H9 (cell line): ENCODE measurements at regions not wholly inside any gene's neighbourhood (a gene's known extent, or its start where the extent isn't known, plus 50 kb on each side); places are given as distances from the start of the nearest gene placed in this dataset.

Experiments
- DNase-seq: peaks from one replicate; pipeline ENCODE4 v3.0.0-alpha.2; 2017
- H2AFZ ChIP-seq: one replicate; pipeline ENCODE4 v1.6.1; 2013; ENCODE audit warnings: mild to moderate bottlenecking, low read length, control low read depth, moderate library complexity
- H2AK5ac ChIP-seq: 2 replicates; pipeline ENCODE4 v1.6.1; 2013; ENCODE audit warnings: low read length, control low read depth, mixed read lengths; ENCODE audit not compliant: insufficient read length
- H2BK120ac ChIP-seq: one replicate; pipeline ENCODE4 v1.6.1; 2013; ENCODE audit warnings: low read depth, mild to moderate bottlenecking, low read length, control low read depth, inconsistent platforms; ENCODE audit not compliant: poor library complexity, severe bottlenecking
- H2BK12ac ChIP-seq: 2 replicates; pipeline ENCODE4 v1.6.1; 2013; ENCODE audit warnings: low read length, control low read depth, mixed read lengths, low read depth; ENCODE audit not compliant: insufficient read length
- H2BK15ac ChIP-seq: 2 replicates; pipeline ENCODE4 v1.6.1; 2013; ENCODE audit warnings: low read depth, low read length, control low read depth
- H2BK20ac ChIP-seq: one replicate; pipeline ENCODE4 v1.6.1; 2013; ENCODE audit warnings: low read depth, mild to moderate bottlenecking, low read length, control low read depth, inconsistent platforms; ENCODE audit not compliant: poor library complexity, severe bottlenecking
- H2BK5ac ChIP-seq: 2 replicates; pipeline ENCODE4 v1.6.1; 2013; ENCODE audit warnings: low read length, control low read depth, mixed read lengths; ENCODE audit not compliant: insufficient read length
- H3K14ac ChIP-seq: 2 replicates; pipeline ENCODE4 v1.6.1; 2013; ENCODE audit warnings: low read length, control low read depth; ENCODE audit not compliant: insufficient read depth
- H3K18ac ChIP-seq: 2 replicates; pipeline ENCODE4 v1.6.1; 2013; ENCODE audit warnings: low read depth, mild to moderate bottlenecking, mixed read lengths, low read length, control low read depth; ENCODE audit not compliant: insufficient read length
- H3K23ac ChIP-seq: 2 replicates; pipeline ENCODE4 v1.6.1; 2013; ENCODE audit warnings: low read length, control low read depth, mixed read lengths, low read depth; ENCODE audit not compliant: insufficient read length
- H3K23me2 ChIP-seq: 2 replicates; pipeline ENCODE4 v1.6.1; 2013; ENCODE audit warnings: low read depth, mild to moderate bottlenecking, mixed read lengths, low read length, control low read depth; ENCODE audit not compliant: insufficient read length, poor library complexity, severe bottlenecking
- H3K27ac ChIP-seq: 2 replicates; pipeline ENCODE4 v1.5.1; 2013; ENCODE audit warnings: low read length, control low read depth, mixed read lengths, low read depth; ENCODE audit not compliant: insufficient read length
- H3K27me3 ChIP-seq: 2 replicates; pipeline ENCODE4 v1.6.1; 2013; ENCODE audit warnings: low read length, control low read depth, inconsistent platforms; ENCODE audit not compliant: insufficient read depth
- H3K4ac ChIP-seq: 2 replicates; pipeline ENCODE4 v1.6.1; 2013; ENCODE audit warnings: low read depth, mild to moderate bottlenecking, control low read depth, inconsistent platforms, low read length, moderate library complexity
- H3K4me1 ChIP-seq: 2 replicates; pipeline ENCODE4 v1.6.1; 2013; ENCODE audit warnings: low read length, control low read depth, inconsistent platforms; ENCODE audit not compliant: insufficient read depth
- H3K4me2 ChIP-seq: 2 replicates; pipeline ENCODE4 v1.6.1; 2013; ENCODE audit warnings: low read length, control low read depth, mixed read lengths; ENCODE audit not compliant: insufficient read length, insufficient read depth
- H3K56ac ChIP-seq: 2 replicates; pipeline ENCODE4 v1.6.1; 2013; ENCODE audit warnings: low read depth, mild to moderate bottlenecking, mixed read lengths, low read length, control low read depth; ENCODE audit not compliant: insufficient read length
- H3K79me1 ChIP-seq: 2 replicates; pipeline ENCODE4 v1.6.1; 2013; ENCODE audit warnings: low read depth, mild to moderate bottlenecking, moderate library complexity, low read length, control low read depth, inconsistent platforms; ENCODE audit not compliant: insufficient read depth, poor library complexity, severe bottlenecking
- H3K79me2 ChIP-seq: 2 replicates; pipeline ENCODE4 v1.6.1; 2013; ENCODE audit warnings: low read length, control low read depth, inconsistent platforms; ENCODE audit not compliant: insufficient read depth
- H3K9ac ChIP-seq: 2 replicates; pipeline ENCODE4 v1.6.1; 2013; ENCODE audit warnings: low read length, control low read depth, mixed read lengths; ENCODE audit not compliant: insufficient read length; ENCODE audit errors: extremely low read depth
- H3K9me3 ChIP-seq: one replicate; pipeline ENCODE4 v1.6.1; 2013; ENCODE audit warnings: low read depth, low read length, inconsistent platforms; ENCODE audit not compliant: control insufficient read depth
- H3T11ph ChIP-seq: one replicate; pipeline ENCODE4 v1.6.1; 2013; ENCODE audit warnings: mild to moderate bottlenecking, low read length, control low read depth, inconsistent platforms
- H4K20me1 ChIP-seq: one replicate; pipeline ENCODE4 v1.6.1; 2013; ENCODE audit not compliant: control insufficient read depth, insufficient read length, insufficient read depth
- H4K5ac ChIP-seq: 2 replicates; pipeline ENCODE4 v1.6.1; 2013; ENCODE audit warnings: low read depth, mild to moderate bottlenecking, mixed read lengths, low read length, control low read depth; ENCODE audit not compliant: insufficient read length
- H4K8ac ChIP-seq: replicated peaks from 2 replicates; pipeline ENCODE4 v1.6.1; 2013; ENCODE audit warnings: low read length, control low read depth, mixed read lengths, low read depth; ENCODE audit not compliant: insufficient read length
- H4K91ac ChIP-seq: 2 replicates; pipeline ENCODE4 v1.6.1; 2013; ENCODE audit warnings: low read depth, mild to moderate bottlenecking, moderate library complexity, mixed read lengths, low read length, control low read depth; ENCODE audit not compliant: insufficient read length
- H3K27ac Mint-ChIP-seq, 3 experiments: 2 replicates in 2 of 3; 3 replicates in 1 of 3; pipeline ENCODE4 v1.8.0; 2020 to 2021; ENCODE audit warnings: mixed read lengths in 3 of 3, mild to moderate bottlenecking in 1 of 3, moderate library complexity in 1 of 3
- H3K27me3 Mint-ChIP-seq: 2 replicates; pipeline ENCODE4 v1.8.0; 2021; ENCODE audit warnings: low read depth, mild to moderate bottlenecking, moderate library complexity, mixed read lengths
- H3K36me3 Mint-ChIP-seq, 3 experiments: 2 replicates in 2 of 3; 3 replicates in 1 of 3; pipeline ENCODE4 v1.8.0; 2020 to 2021; ENCODE audit warnings: low read depth in 3 of 3, mixed read lengths in 3 of 3; ENCODE audit not compliant: insufficient read depth in 1 of 3
- H3K4me1 Mint-ChIP-seq, 2 experiments: 2 replicates each; pipeline ENCODE4 v1.8.0; 2020; ENCODE audit warnings: mixed read lengths in 2 of 2
- H3K4me3 Mint-ChIP-seq, 2 experiments: 2 replicates in 1 of 2; 3 replicates in 1 of 2; pipeline ENCODE4 v1.8.0; 2020 to 2021; ENCODE audit warnings: mild to moderate bottlenecking in 2 of 2, mixed read lengths in 2 of 2, moderate library complexity in 1 of 2
- H3K9me3 Mint-ChIP-seq, 2 experiments: 2 replicates in 1 of 2; 3 replicates in 1 of 2; pipeline ENCODE4 v1.8.0; 2020; ENCODE audit warnings: mild to moderate bottlenecking in 2 of 2, mixed read lengths in 2 of 2, moderate library complexity in 1 of 2
- CTCF ChIP-seq: fragments of 200-600 bp; sonication (generic); conservative IDR thresholded peaks from 3 replicates; pipeline ENCODE4 v1.8.0; 2021; ENCODE audit warnings: antibody characterized with exemption, mild to moderate bottlenecking
- WGBS: extraction: QIAGEN DNeasy Blood & Tissue Kit; methylation state at CpG from one replicate; pipeline ENCODE4 v1.1.7; 2013; ENCODE audit warnings: missing lambda C conversion rate, low lambda C conversion rate, mixed read lengths; ENCODE audit not compliant: insufficient read length; ENCODE audit errors: extremely low coverage; 5-methylcytosine and 5-hydroxymethylcytosine counted together

- Histone ChIP-seq H4K5ac (no peak overlapping the region), H4K91ac (no peak overlapping the region), H3K18ac (no peak overlapping the region), H3K79me1 (no peaks in the 10 kb centered on the region), H3K56ac (no peak overlapping the region), H3K4ac (no peak overlapping the region), H2BK15ac (no peak overlapping the region), H3K23me2 (no peaks in the 10 kb centered on the region), H2AFZ (no peak overlapping the region), H2BK12ac (no peak overlapping the region), H3T11ph (no peak overlapping the region), H3K27ac (no peak overlapping the region), H4K20me1 (no peaks in the 10 kb centered on the region), H3K4me1 (peaks cover 17% of the 10 kb centered on the region; the same call in 1 of the 2 replicates), H3K9me3 (no peaks in the 10 kb centered on the region), H2BK120ac (no peak overlapping the region), H3K4me2 (no peak overlapping the region), H2BK20ac (no peak overlapping the region), H2BK5ac (no peak overlapping the region), H3K27me3 (no peaks in the 10 kb centered on the region), H2AK5ac (no peak overlapping the region), H3K79me2 (no peaks in the 10 kb centered on the region), H4K8ac (no peak overlapping the region), H3K9ac (no peak overlapping the region), H3K14ac (no peak overlapping the region), H3K23ac (no peak overlapping the region)
- no peak overlapping the region for H3K4me3 Mint-ChIP-seq
- peaks cover 7 to 8% (median 7%) of the 10 kb centered on the region in 3 experiments for H3K36me3 Mint-ChIP-seq
- H3K27me3 Mint-ChIP-seq = no peaks in the 10 kb centered on the region; the same call in 1 of the 2 replicates
- peak overlapping the region in 1 of 3 experiments; percentile 72; a peak in 2 of 7 replicates for H3K27ac Mint-ChIP-seq
- H3K4me1 Mint-ChIP-seq = peaks cover 39 to 50% of the 10 kb centered on the region in 2 experiments
- DNase-seq = no peak
- no CpG with 5 or more reads among the region's 4 CpGs for WGBS
- peaks cover 7% of the 10 kb centered on the region in 2 experiments for H3K9me3 Mint-ChIP-seq
- no peak for TF ChIP-seq CTCF
Observed at GRCh38 chr11:116424615-116425261, 348.0 kb downstream of the BUD13 start.
